Mucosa of descending colon (tissue), 3 donors: ENCODE measurements at regions not wholly inside any gene's neighbourhood (a gene's known extent, or its start where the extent isn't known, plus 50 kb on each side); places are given as distances from the start of the nearest gene placed in this dataset.

Source experiments
- ATAC-seq: fragments of 200-7000 bp; cut with Tn5 transposase; one replicate; pipeline ENCODE4 v1.9.1; 2020; ENCODE audit warnings: mild to moderate bottlenecking, moderate library complexity
- DNase-seq, 3 donors: peaks; one replicate each; pipeline ENCODE4 v3.0.0-alpha.2; 2020
- H3K36me3 ChIP-seq: fragments of 200-600 bp; one replicate; pipeline ENCODE4 v1.8.0; 2021; ENCODE audit warnings: low read depth, mild to moderate bottlenecking
- H3K4me1 ChIP-seq: fragments of 200-600 bp; one replicate; pipeline ENCODE4 v1.8.0; 2021; ENCODE audit warnings: low read depth, mild to moderate bottlenecking
- H3K4me3 ChIP-seq: fragments of 200-600 bp; one replicate; pipeline ENCODE4 v1.8.0; 2021; ENCODE audit warnings: mild to moderate bottlenecking
- H3K9me3 ChIP-seq: fragments of 200-600 bp; one replicate; pipeline ENCODE4 v1.8.0; 2021; ENCODE audit warnings: mild to moderate bottlenecking
- CTCF ChIP-seq: fragments of 200-600 bp; IDR thresholded peaks from one replicate; pipeline ENCODE4 v1.8.0; 2022; ENCODE audit warnings: antibody characterized with exemption, mild to moderate bottlenecking
- intact Hi-C, 2 donors: fragments of 100-400 bp; cut with DNase I in 1 of 2; cut with micrococcal nuclease in 1 of 2; formaldehyde crosslinking; loops; one replicate each; pipeline versions ENCODE4 v1.11.0 to v1.11.1; 2022; cut with DNase I, micrococcal nuclease
- donor health status: DM: no; HTN: no; CAD: no; lungs with moderate emphysema.
- donor health status: DM: no; HTN: no; CAD: no.
- donor health status: DM: no; HTN: yes; CAD: no.

- intact Hi-C loops: no loop called here
- H3K4me3 ChIP-seq: no peak overlapping the region
- no peaks in the 10 kb centered on the region for H3K36me3 ChIP-seq
- ATAC-seq (no peak), DNase-seq (no peak)
- TF ChIP-seq CTCF: no peak
- H3K4me1 ChIP-seq: no peaks in the 10 kb centered on the region
- no peaks in the 10 kb centered on the region for H3K9me3 ChIP-seq
These were observed 517.0 kb downstream of the BTBD3 start for GRCh38 chr20:12434672-12435071.

GRCh38 chr20:12435268-12435667 is 517.6 kb downstream of the BTBD3 start:
- TF ChIP-seq CTCF: no peak
- DNase-seq: no peak
- no peaks in the 10 kb centered on the region for H3K36me3 ChIP-seq
- intact Hi-C loops: no loop called here
- H3K4me3 ChIP-seq: no peak overlapping the region
- peak; percentile 30 for ATAC-seq
- no peaks in the 10 kb centered on the region for H3K4me1 ChIP-seq
- H3K9me3 ChIP-seq: no peaks in the 10 kb centered on the region

GRCh38 chr20:12453711-12454110 is 536.0 kb downstream of the BTBD3 start:
- TF ChIP-seq CTCF: no peak
- H3K4me1 ChIP-seq: no peaks in the 10 kb centered on the region
- no peaks in the 10 kb centered on the region for H3K36me3 ChIP-seq
- peaks cover 9% of the 10 kb centered on the region for H3K9me3 ChIP-seq
- no peak for DNase-seq
- no peak overlapping the region for H3K4me3 ChIP-seq
- ATAC-seq: no peak
- intact Hi-C loops: no loop called here

- intact Hi-C loops: no loop called here
- ATAC-seq: peak; percentile 82
- DNase-seq: peak in 1 of 3 donors; percentile 60
These were observed 537.5 kb downstream of the BTBD3 start for GRCh38 chr20:12455148-12455547.

GRCh38 chr20:12458241-12458640 is 540.5 kb downstream of the BTBD3 start:
- Histone ChIP-seq H3K4me3 (no peak overlapping the region), H3K9me3 (no peaks in the 10 kb centered on the region), H3K36me3 (no peaks in the 10 kb centered on the region), H3K4me1 (no peaks in the 10 kb centered on the region)
- ATAC-seq (no peak), DNase-seq (no peak)
- no peak for TF ChIP-seq CTCF
- intact Hi-C loops: no loop called here

More at GRCh38 chr20:12455148-12455547, 537.5 kb downstream of the BTBD3 start:
- no peaks in the 10 kb centered on the region for H3K4me1 ChIP-seq
- no peaks in the 10 kb centered on the region for H3K36me3 ChIP-seq
- no peak for TF ChIP-seq CTCF
- peaks cover 7% of the 10 kb centered on the region for H3K9me3 ChIP-seq
- no peak overlapping the region for H3K4me3 ChIP-seq

GRCh38 chr20:12464036-12464435 is 544.7 kb upstream of the SPTLC3 start:
- Histone ChIP-seq H3K4me1 (no peaks in the 10 kb centered on the region), H3K36me3 (no peaks in the 10 kb centered on the region), H3K4me3 (no peak overlapping the region), H3K9me3 (no peaks in the 10 kb centered on the region)
- no peak for DNase-seq
- no peak for ATAC-seq
- TF ChIP-seq CTCF: no peak
- intact Hi-C loops: no loop called here
